ENCODE measurements at regions not wholly inside any gene's neighbourhood (a gene's known extent, or its start where the extent isn't known, plus 50 kb on each side); places are given as distances from the start of the nearest gene placed in this dataset.
A peak's percentile ranks its signal among the peaks of the same experiment; 100 is the strongest.

DNA sequence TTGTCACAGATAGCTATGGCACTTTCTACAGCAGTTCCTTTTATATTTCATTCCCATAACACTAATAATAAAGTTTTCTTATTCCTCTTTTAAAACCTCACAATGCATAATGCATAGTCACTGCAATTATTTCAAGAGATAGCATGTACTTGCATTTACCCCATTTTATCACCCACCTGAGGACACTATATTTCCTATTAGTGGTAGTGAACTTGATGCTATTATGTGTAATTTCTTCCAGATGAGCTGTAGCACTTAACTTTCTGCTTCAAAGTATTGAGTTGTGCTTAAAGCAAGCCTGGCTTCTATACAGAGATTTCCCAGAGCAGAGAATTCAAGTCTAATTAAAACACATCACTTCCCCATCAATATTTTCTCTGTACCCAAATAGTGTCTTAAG, 461.1 kb downstream of the HTR7 start:
- Histone ChIP-seq H3K27ac (ENCODE audit: low read depth, low read length) (no peak overlapping the region), H3K4me3 (ENCODE audit: low read length) (no peak overlapping the region), H3K27me3 (ENCODE audit: control insufficient read depth in 2 of 2, insufficient read depth in 2 of 2, low read length in 2 of 2) (peaks cover 0 to 4% of the 10 kb centered on the region in 2 donors), H3K36me3 (ENCODE audit: control insufficient read depth in 2 of 3, insufficient read depth in 3 of 3, low read length in 3 of 3) (no peaks in the 10 kb centered on the region), H3K9me3 (ENCODE audit: control insufficient read depth in 2 of 3, low read length in 3 of 3) (no peaks in the 10 kb centered on the region), H3K4me1 (ENCODE audit: control insufficient read depth in 2 of 2, insufficient read depth in 2 of 2, low read length in 2 of 2) (no peaks in the 10 kb centered on the region)
- ATAC-seq (no peak), DNase-seq (no peak)
- Mint-ChIP-seq H3K9me3 (peaks cover 0 to 3% (median 0%) of the 10 kb centered on the region in 11 donors), H3K4me3 (no peak overlapping the region), H3K4me1 (no peaks in the 10 kb centered on the region), H3K27me3 (peaks cover 0 to 4% (median 0%) of the 10 kb centered on the region in 5 donors), H3K27ac (no peak overlapping the region), H3K36me3 (no peaks in the 10 kb centered on the region)
- POLR2A ChIA-PET, result no interaction called here
- CTCF ChIA-PET, result no interaction called here
- intact Hi-C loops (cut with micrococcal nuclease), result no loop called here

DNA sequence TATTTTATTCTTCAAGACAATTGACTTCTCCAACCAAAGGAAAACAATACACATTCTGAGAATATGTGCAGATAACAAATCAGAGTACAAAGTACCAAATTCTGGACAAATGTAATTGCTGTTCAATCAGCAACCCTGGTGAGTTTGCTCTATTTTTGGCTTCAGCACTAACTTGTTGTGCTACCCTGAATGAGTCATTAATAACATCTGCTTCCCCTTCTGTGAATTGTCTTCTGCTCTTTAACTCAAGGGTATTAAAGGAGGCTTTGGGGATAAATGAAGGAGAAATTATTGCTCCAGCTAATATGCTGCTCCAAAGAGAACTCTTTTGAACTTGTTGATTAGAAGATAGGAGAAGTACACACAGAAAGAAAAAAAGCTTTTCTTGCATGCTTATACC, 459.3 kb downstream of the HTR7 start:
- ATAC-seq (no peak), DNase-seq (no peak)
- Mint-ChIP-seq H3K36me3 (no peaks in the 10 kb centered on the region), H3K27ac (no peak overlapping the region), H3K4me3 (no peak overlapping the region), H3K9me3 (peaks cover 0 to 3% (median 0%) of the 10 kb centered on the region in 11 donors), H3K27me3 (no peaks in the 10 kb centered on the region), H3K4me1 (no peaks in the 10 kb centered on the region)
- Histone ChIP-seq H3K36me3 (ENCODE audit: control insufficient read depth in 2 of 3, insufficient read depth in 3 of 3, low read length in 3 of 3) (no peaks in the 10 kb centered on the region), H3K27me3 (ENCODE audit: control insufficient read depth in 2 of 2, insufficient read depth in 2 of 2, low read length in 2 of 2) (peaks cover 0 to 4% of the 10 kb centered on the region in 2 donors), H3K9me3 (ENCODE audit: control insufficient read depth in 2 of 3, low read length in 3 of 3) (no peaks in the 10 kb centered on the region), H3K4me1 (ENCODE audit: control insufficient read depth in 2 of 2, insufficient read depth in 2 of 2, low read length in 2 of 2) (no peaks in the 10 kb centered on the region), H3K27ac (ENCODE audit: low read depth, low read length) (no peak overlapping the region), H3K4me3 (ENCODE audit: low read length) (no peak overlapping the region)
- CTCF ChIA-PET, result no interaction called here
- intact Hi-C loops (cut with micrococcal nuclease), result no loop called here
- POLR2A ChIA-PET, result no interaction called here

DNA sequence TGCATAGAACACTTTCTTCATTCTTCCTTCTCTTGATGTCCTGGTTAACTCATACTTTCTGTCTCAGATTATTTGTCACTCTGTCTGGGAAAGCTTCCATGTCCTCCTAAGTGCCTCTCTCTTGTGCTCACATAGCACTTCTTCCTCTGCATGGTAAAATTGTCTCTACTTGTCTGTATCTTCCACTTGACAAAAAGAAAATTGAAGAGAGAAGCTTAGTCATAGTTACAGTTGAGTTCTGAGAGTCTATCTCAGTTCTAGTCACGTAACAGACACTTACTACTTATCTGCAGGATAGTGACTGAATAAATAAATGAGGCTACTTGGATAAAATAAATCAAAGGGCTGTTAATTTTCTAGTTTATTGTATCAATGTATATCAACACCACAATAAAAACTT, 458.1 kb downstream of the HTR7 start:
- ChIA-PET POLR2A (no interaction called here), CTCF (no interaction called here)
- Mint-ChIP-seq H3K9me3 (peaks cover 0 to 3% (median 0%) of the 10 kb centered on the region in 11 donors), H3K36me3 (no peaks in the 10 kb centered on the region), H3K27me3 (no peaks in the 10 kb centered on the region), H3K4me3 (no peak overlapping the region), H3K4me1 (no peaks in the 10 kb centered on the region), H3K27ac (no peak overlapping the region)
- Histone ChIP-seq H3K27me3 (ENCODE audit: control insufficient read depth in 2 of 2, insufficient read depth in 2 of 2, low read length in 2 of 2) (peaks cover 0 to 4% of the 10 kb centered on the region in 2 donors), H3K4me3 (ENCODE audit: low read length) (no peak overlapping the region), H3K9me3 (ENCODE audit: control insufficient read depth in 2 of 3, low read length in 3 of 3) (no peaks in the 10 kb centered on the region), H3K36me3 (ENCODE audit: control insufficient read depth in 2 of 3, insufficient read depth in 3 of 3, low read length in 3 of 3) (no peaks in the 10 kb centered on the region), H3K27ac (ENCODE audit: low read depth, low read length) (no peak overlapping the region), H3K4me1 (ENCODE audit: control insufficient read depth in 2 of 2, insufficient read depth in 2 of 2, low read length in 2 of 2) (no peaks in the 10 kb centered on the region)
- DNase-seq (no peak), ATAC-seq (no peak)
- intact Hi-C loops (cut with micrococcal nuclease), result no loop called here

DNA sequence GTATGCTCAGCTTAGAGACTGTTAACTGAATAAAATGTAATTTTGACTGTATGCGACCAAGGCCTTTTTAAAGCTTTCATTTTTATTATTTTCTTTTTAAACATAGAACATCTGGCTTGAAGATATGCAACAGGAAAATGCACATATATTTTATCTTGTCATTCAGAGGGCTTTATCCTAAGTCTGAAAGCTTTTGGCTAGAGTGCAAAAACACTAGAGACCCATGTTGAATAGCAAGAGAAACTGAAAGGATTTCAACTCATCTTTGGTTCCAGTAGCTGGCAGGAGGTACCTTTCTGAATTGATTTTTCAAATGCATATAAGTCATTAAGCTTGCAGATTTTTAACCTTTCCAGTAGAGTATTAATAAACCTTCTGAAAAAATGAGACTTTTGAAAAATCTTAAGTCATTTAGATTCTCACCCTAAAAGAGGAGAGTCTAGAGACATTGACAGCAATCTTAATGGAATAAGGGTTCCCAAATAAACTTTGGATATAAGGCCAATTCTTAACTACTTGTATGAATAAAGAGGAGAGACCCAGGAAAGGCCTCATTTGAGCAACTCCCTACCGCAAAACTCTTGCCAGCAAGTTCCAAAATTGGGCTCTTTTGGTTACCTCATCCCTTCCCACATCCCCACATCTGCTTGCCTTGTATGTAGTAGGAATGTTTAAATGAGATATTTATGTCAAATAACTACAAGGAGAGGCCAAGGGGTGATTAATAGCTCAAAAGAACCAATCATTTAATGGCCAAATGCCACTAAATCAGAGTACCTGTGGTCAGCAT, 454.4 kb downstream of the HTR7 start:
- Histone ChIP-seq H3K4me1 (ENCODE audit: control insufficient read depth in 2 of 2, insufficient read depth in 2 of 2, low read length in 2 of 2) (no peaks in the 10 kb centered on the region), H3K9me3 (ENCODE audit: control insufficient read depth in 2 of 3, low read length in 3 of 3) (no peaks in the 10 kb centered on the region), H3K27me3 (ENCODE audit: control insufficient read depth in 2 of 2, insufficient read depth in 2 of 2, low read length in 2 of 2) (peaks cover 0 to 4% of the 10 kb centered on the region in 2 donors), H3K4me3 (ENCODE audit: low read length) (no peak overlapping the region), H3K36me3 (ENCODE audit: control insufficient read depth in 2 of 3, insufficient read depth in 3 of 3, low read length in 3 of 3) (no peaks in the 10 kb centered on the region), H3K27ac (ENCODE audit: low read depth, low read length) (no peak overlapping the region)
- ChIA-PET CTCF (interaction anchor here (1.3 kb wide), 1 partner anchor 12 kb away, joined by 3 read pairs; no protein-coding TSS in a partner anchor), POLR2A (interaction anchor here (0.6 kb wide), 1 partner anchor 111 kb away, joined by 3 read pairs; no protein-coding TSS in a partner anchor)
- intact Hi-C loops (cut with micrococcal nuclease), result no loop called here
- peaks cover 0 to 3% (median 0%) of the 10 kb centered on the region in 11 donors for H3K9me3 Mint-ChIP-seq
- H3K36me3 Mint-ChIP-seq, result no peaks in the 10 kb centered on the region
- H3K27ac Mint-ChIP-seq, result peak overlapping the region in 1 of 9 donors; percentile 9
- H3K4me3 Mint-ChIP-seq, result no peak overlapping the region
- no peaks in the 10 kb centered on the region for H3K27me3 Mint-ChIP-seq
- no peak for ATAC-seq
- H3K4me1 Mint-ChIP-seq, result no peaks in the 10 kb centered on the region
- DNase-seq, result no peak

DNA sequence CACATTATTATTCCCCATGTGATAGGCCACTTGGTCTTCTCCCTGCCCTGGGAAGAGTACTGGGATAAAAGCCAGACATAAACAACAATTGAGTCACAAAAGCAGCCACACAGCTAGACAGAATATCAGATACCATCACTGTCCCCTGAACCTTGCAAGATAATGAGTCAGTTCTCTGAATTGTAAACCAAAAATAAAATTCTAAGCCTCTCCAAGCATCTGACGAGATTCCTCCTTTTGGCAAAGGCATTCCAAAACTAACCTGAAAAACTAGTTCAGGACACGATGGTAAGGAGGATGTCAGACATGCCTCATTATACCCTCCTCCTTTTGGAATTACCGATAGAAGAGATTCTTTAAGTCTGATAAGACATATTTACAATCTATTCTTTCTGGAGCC, 450.7 kb downstream of the HTR7 start:
- no peaks in the 10 kb centered on the region for H3K9me3 ChIP-seq (ENCODE audit: control insufficient read depth in 2 of 3, low read length in 3 of 3)
- H3K27ac ChIP-seq (ENCODE audit: low read depth, low read length), result no peak overlapping the region
- CTCF ChIA-PET, result no interaction called here
- peaks cover 0 to 12% (median 0%) of the 10 kb centered on the region in 11 donors for H3K9me3 Mint-ChIP-seq
- ATAC-seq (no peak), DNase-seq (no peak)
- no peaks in the 10 kb centered on the region for H3K27me3 ChIP-seq (ENCODE audit: control insufficient read depth in 2 of 2, insufficient read depth in 2 of 2, low read length in 2 of 2)
- H3K36me3 ChIP-seq (ENCODE audit: control insufficient read depth in 2 of 3, insufficient read depth in 3 of 3, low read length in 3 of 3), result no peaks in the 10 kb centered on the region
- H3K27ac Mint-ChIP-seq, result no peak overlapping the region
- H3K4me1 ChIP-seq (ENCODE audit: control insufficient read depth in 2 of 2, insufficient read depth in 2 of 2, low read length in 2 of 2), result no peaks in the 10 kb centered on the region
- POLR2A ChIA-PET, result no interaction called here
- H3K4me3 ChIP-seq (ENCODE audit: low read length), result no peak overlapping the region
- H3K27me3 Mint-ChIP-seq, result no peaks in the 10 kb centered on the region
- no peaks in the 10 kb centered on the region for H3K36me3 Mint-ChIP-seq
- intact Hi-C loops (cut with micrococcal nuclease), result no loop called here
- H3K4me1 Mint-ChIP-seq, result no peaks in the 10 kb centered on the region
- no peak overlapping the region for H3K4me3 Mint-ChIP-seq

DNA sequence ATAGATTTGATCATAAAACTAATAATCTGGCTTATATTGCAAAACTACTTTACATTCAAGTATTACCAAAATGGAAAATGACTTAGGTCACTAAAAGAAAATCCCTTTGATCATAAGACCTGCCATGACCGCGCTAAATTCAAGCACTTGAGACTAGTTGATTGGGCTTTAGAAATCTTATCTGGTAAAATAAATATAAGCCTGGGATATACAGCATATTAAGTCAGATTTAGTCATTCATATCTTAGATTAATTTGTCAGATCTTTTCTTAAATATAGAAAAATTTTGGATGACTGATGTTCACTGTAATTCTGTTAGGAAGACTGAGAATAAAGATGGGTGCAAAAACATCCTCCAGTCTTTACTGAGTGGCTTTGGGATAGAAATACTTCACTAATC, 450.0 kb downstream of the HTR7 start:
- H3K9me3 Mint-ChIP-seq, result peaks cover 0 to 12% (median 1%) of the 10 kb centered on the region in 11 donors

DNA sequence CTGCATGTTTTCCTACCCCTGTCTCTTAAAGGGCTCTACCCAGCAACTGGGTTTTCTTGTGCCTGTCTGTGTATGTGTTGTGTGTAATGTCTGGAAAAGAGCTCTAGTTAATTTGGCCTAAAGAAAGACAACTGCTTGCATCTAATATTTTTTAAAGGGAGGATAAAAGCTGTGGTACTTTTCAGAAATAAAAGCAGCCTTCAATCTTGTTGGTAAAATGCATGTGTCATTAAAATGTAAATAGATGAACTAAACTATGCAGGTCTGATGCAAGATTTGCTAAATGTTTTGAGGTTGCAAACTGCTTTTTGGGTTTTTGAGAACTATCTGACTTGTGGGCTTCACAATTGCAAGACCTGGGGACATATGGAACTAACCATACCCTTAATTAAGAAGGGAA, 445.3 kb downstream of the HTR7 start:
- ChIA-PET CTCF (no interaction called here), POLR2A (no interaction called here)
- Mint-ChIP-seq H3K27me3 (no peaks in the 10 kb centered on the region), H3K4me1 (no peaks in the 10 kb centered on the region), H3K36me3 (no peaks in the 10 kb centered on the region), H3K4me3 (no peak overlapping the region), H3K27ac (no peak overlapping the region), H3K9me3 (peaks cover 0 to 12% (median 2%) of the 10 kb centered on the region in 11 donors)
- DNase-seq (no peak), ATAC-seq (no peak)
- Histone ChIP-seq H3K36me3 (ENCODE audit: control insufficient read depth in 2 of 3, insufficient read depth in 3 of 3, low read length in 3 of 3) (no peaks in the 10 kb centered on the region), H3K9me3 (ENCODE audit: control insufficient read depth in 2 of 3, low read length in 3 of 3) (no peaks in the 10 kb centered on the region), H3K27ac (ENCODE audit: low read depth, low read length) (no peak overlapping the region), H3K4me1 (ENCODE audit: control insufficient read depth in 2 of 2, insufficient read depth in 2 of 2, low read length in 2 of 2) (no peaks in the 10 kb centered on the region), H3K4me3 (ENCODE audit: low read length) (no peak overlapping the region), H3K27me3 (ENCODE audit: control insufficient read depth in 2 of 2, insufficient read depth in 2 of 2, low read length in 2 of 2) (no peaks in the 10 kb centered on the region)
- intact Hi-C loops (cut with micrococcal nuclease), result no loop called here

More for the DNA sequence above, 450.0 kb downstream of the HTR7 start:
- H3K4me3 Mint-ChIP-seq, result no peak overlapping the region
- no peak overlapping the region for H3K27ac Mint-ChIP-seq
- Histone ChIP-seq H3K9me3 (ENCODE audit: control insufficient read depth in 2 of 3, low read length in 3 of 3) (no peaks in the 10 kb centered on the region), H3K4me3 (ENCODE audit: low read length) (no peak overlapping the region), H3K4me1 (ENCODE audit: control insufficient read depth in 2 of 2, insufficient read depth in 2 of 2, low read length in 2 of 2) (no peaks in the 10 kb centered on the region), H3K36me3 (ENCODE audit: control insufficient read depth in 2 of 3, insufficient read depth in 3 of 3, low read length in 3 of 3) (no peaks in the 10 kb centered on the region), H3K27ac (ENCODE audit: low read depth, low read length) (no peak overlapping the region), H3K27me3 (ENCODE audit: control insufficient read depth in 2 of 2, insufficient read depth in 2 of 2, low read length in 2 of 2) (no peaks in the 10 kb centered on the region)
- no peaks in the 10 kb centered on the region for H3K36me3 Mint-ChIP-seq
- H3K4me1 Mint-ChIP-seq, result no peaks in the 10 kb centered on the region
- CTCF ChIA-PET, result no interaction called here
- POLR2A ChIA-PET, result no interaction called here
- ATAC-seq, result no peak
- no peak for DNase-seq
- no peaks in the 10 kb centered on the region for H3K27me3 Mint-ChIP-seq
- intact Hi-C loops (cut with micrococcal nuclease), result no loop called here
